ENCODE measurements at regions not wholly inside any gene's neighbourhood (a gene's known extent, or its start where the extent isn't known, plus 50 kb on each side); places are given as distances from the start of the nearest gene placed in this dataset.

DNA sequence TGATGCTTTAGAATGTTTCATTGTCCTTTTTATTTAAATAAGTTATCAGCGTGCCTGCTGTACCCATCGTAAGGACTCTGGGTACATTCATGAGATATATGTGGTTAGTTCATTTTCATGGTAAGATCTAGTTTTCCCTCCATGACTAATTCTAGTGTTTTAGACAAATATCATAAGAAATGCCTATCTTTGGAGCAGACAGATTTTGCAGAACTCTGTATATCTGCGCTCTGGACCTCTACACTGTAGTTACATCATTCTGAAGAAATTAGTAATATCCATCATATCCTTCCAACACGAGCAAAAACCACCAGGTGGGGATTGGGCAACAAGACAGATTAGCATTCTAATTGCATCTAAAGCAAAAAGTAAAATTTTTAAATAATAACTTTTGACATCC, 499.2 kb downstream of the SETD4 start:
- H3K79me2 ChIP-seq (ENCODE audit: insufficient read depth, low read depth, low read length) = no peaks in the 10 kb centered on the region
- no peak overlapping the region for H3K4me3 ChIP-seq (ENCODE audit: low read depth, low read length, poor library complexity, severe bottlenecking)
- POLR2A ChIA-PET = no interaction called here
- DNase-seq (ENCODE audit: low spot score) = no peak
- TF ChIP-seq EZH2phosphoT487 (IDR thresholded peaks at IDR 0.05; ENCODE audit: borderline replicate concordance, low read depth, low read length) = no peak
- TF ChIP-seq, protein P1, sequence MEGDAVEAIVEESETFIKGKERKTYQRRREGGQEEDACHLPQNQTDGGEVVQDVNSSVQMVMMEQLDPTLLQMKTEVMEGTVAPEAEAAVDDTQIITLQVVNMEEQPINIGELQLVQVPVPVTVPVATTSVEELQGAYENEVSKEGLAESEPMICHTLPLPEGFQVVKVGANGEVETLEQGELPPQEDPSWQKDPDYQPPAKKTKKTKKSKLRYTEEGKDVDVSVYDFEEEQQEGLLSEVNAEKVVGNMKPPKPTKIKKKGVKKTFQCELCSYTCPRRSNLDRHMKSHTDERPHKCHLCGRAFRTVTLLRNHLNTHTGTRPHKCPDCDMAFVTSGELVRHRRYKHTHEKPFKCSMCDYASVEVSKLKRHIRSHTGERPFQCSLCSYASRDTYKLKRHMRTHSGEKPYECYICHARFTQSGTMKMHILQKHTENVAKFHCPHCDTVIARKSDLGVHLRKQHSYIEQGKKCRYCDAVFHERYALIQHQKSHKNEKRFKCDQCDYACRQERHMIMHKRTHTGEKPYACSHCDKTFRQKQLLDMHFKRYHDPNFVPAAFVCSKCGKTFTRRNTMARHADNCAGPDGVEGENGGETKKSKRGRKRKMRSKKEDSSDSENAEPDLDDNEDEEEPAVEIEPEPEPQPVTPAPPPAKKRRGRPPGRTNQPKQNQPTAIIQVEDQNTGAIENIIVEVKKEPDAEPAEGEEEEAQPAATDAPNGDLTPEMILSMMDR (conservative IDR thresholded peaks at IDR 0.05; ENCODE audit: low read length) = no peak
- no peaks in the 10 kb centered on the region for H4K20me1 ChIP-seq (ENCODE audit: insufficient read depth, low read length)
- no peak overlapping the region for H2AFZ ChIP-seq (ENCODE audit: low read length)
- CTCF ChIA-PET (ENCODE audit: unreplicated experiment) = interaction anchor here (0.6 kb wide), 1 partner anchor 23 kb away, joined by 3 read pairs; no protein-coding TSS in a partner anchor
- intact Hi-C loops (cut with micrococcal nuclease; ENCODE audit: unreplicated experiment) = no loop called here
- no peak overlapping the region for H3K4me2 ChIP-seq (ENCODE audit: low read length)
- H3K27ac ChIP-seq (ENCODE audit: low read depth, low read length, poor library complexity, severe bottlenecking) = no peak overlapping the region
- H3K9me2 ChIP-seq (ENCODE audit: insufficient read depth, low read length) = no peaks in the 10 kb centered on the region
- BruUV-seq (replicated peaks) = no TSS peak
- H3K4me1 ChIP-seq (ENCODE audit: insufficient read depth, low read length, poor library complexity, severe bottlenecking) = no peaks in the 10 kb centered on the region
- no peaks in the 10 kb centered on the region for H3K36me3 ChIP-seq (ENCODE audit: insufficient read depth, low read length)
- H3K9me3 ChIP-seq (ENCODE audit: low read length) = no peaks in the 10 kb centered on the region

GRCh38 chr21:35559829-35560225, 500.5 kb downstream of the SETD4 start:
- Histone ChIP-seq H3K4me1 (ENCODE audit: insufficient read depth, low read length, poor library complexity, severe bottlenecking) (no peaks in the 10 kb centered on the region), H3K27ac (ENCODE audit: low read depth, low read length, poor library complexity, severe bottlenecking) (no peak overlapping the region), H4K20me1 (ENCODE audit: insufficient read depth, low read length) (no peaks in the 10 kb centered on the region), H2AFZ (ENCODE audit: low read length) (no peak overlapping the region), H3K4me2 (ENCODE audit: low read length) (no peak overlapping the region), H3K9me3 (ENCODE audit: low read length) (no peaks in the 10 kb centered on the region), H3K4me3 (ENCODE audit: low read depth, low read length, poor library complexity, severe bottlenecking) (no peak overlapping the region), H3K9me2 (ENCODE audit: insufficient read depth, low read length) (no peaks in the 10 kb centered on the region), H3K36me3 (ENCODE audit: insufficient read depth, low read length) (no peaks in the 10 kb centered on the region), H3K79me2 (ENCODE audit: insufficient read depth, low read depth, low read length) (no peaks in the 10 kb centered on the region)
- BruUV-seq (replicated peaks) = no TSS peak
- TF ChIP-seq, protein P1 (conservative IDR thresholded peaks at IDR 0.05; ENCODE audit: low read length) = no peak
- no peak for TF ChIP-seq EZH2phosphoT487 (IDR thresholded peaks at IDR 0.05; ENCODE audit: borderline replicate concordance, low read depth, low read length)
- ChIA-PET POLR2A (interaction anchor here (1.3 kb wide), 1 partner anchor 17 kb away, joined by 5 read pairs; no protein-coding TSS in a partner anchor), CTCF (ENCODE audit: unreplicated experiment) (no interaction called here)
- no peak for DNase-seq (ENCODE audit: low spot score)
- intact Hi-C loops (cut with micrococcal nuclease; ENCODE audit: unreplicated experiment) = no loop called here

- no peaks in the 10 kb centered on the region for H3K9me3 ChIP-seq (ENCODE audit: low read length)
- ChIA-PET POLR2A (interaction anchor here (0.6 to 1.3 kb wide), 4 partner anchors 18 to 736 kb away, joined by 3 to 5 read pairs (median 4); no protein-coding TSS in a partner anchor), CTCF (ENCODE audit: unreplicated experiment) (no interaction called here)
- no peaks in the 10 kb centered on the region for H3K79me2 ChIP-seq (ENCODE audit: insufficient read depth, low read depth, low read length)
- no peak overlapping the region for H3K4me2 ChIP-seq (ENCODE audit: low read length)
- no peak overlapping the region for H2AFZ ChIP-seq (ENCODE audit: low read length)
- BruUV-seq (replicated peaks) = no TSS peak
- H3K4me1 ChIP-seq (ENCODE audit: insufficient read depth, low read length, poor library complexity, severe bottlenecking) = no peaks in the 10 kb centered on the region
- H3K9me2 ChIP-seq (ENCODE audit: insufficient read depth, low read length) = no peaks in the 10 kb centered on the region
- H3K36me3 ChIP-seq (ENCODE audit: insufficient read depth, low read length) = no peaks in the 10 kb centered on the region
- intact Hi-C loops (cut with micrococcal nuclease; ENCODE audit: unreplicated experiment) = no loop called here
- no peaks in the 10 kb centered on the region for H4K20me1 ChIP-seq (ENCODE audit: insufficient read depth, low read length)
- no peak overlapping the region for H3K4me3 ChIP-seq (ENCODE audit: low read depth, low read length, poor library complexity, severe bottlenecking)
- DNase-seq (ENCODE audit: low spot score) = no peak
- TF ChIP-seq, protein P1 (conservative IDR thresholded peaks at IDR 0.05; ENCODE audit: low read length) = no peak
- no peak for TF ChIP-seq EZH2phosphoT487 (IDR thresholded peaks at IDR 0.05; ENCODE audit: borderline replicate concordance, low read depth, low read length)
- no peak overlapping the region for H3K27ac ChIP-seq (ENCODE audit: low read depth, low read length, poor library complexity, severe bottlenecking)
These were observed 501.0 kb downstream of the SETD4 start for GRCh38 chr21:35559128-35559828.

Data from OCI-LY7 (cell line).